IPS-18c (cell line): ENCODE measurements at regions not wholly inside any gene's neighbourhood (a gene's known extent, or its start where the extent isn't known, plus 50 kb on each side); places are given as distances from the start of the nearest gene placed in this dataset.

Experiments used
- H3K4me3 ChIP-seq: 2 replicates; pipeline ENCODE4 v1.7.0; 2013; ENCODE audit warnings: low read depth, mild to moderate bottlenecking, low read length, moderate library complexity; ENCODE audit not compliant: insufficient read depth
- H3K9me3 ChIP-seq: one replicate; pipeline ENCODE4 v1.6.1; 2013; ENCODE audit warnings: mild to moderate bottlenecking, low read length, moderate library complexity; ENCODE audit not compliant: control insufficient read depth, insufficient read depth

DNA sequence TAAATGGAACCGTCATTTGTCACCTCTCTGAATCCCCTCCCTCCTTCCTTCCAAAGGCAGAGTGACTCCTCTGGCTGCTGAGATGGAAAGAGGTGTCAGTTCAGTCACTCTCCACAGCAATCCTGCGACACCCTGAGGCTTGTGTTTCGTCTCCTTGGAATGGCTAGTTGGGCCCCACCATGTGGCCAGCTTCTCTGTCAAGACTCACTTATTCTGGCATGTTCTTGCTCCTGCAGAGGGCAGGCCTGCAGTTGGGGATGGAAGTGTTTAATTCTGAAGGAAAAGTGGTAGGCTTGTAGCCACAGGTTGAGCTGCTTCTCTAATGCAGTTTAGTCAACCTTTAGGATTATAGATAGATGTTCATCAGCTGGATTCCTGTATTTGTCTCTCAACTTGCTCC lies 149.6 kb downstream of the LMO4 start:
- Histone ChIP-seq H3K9me3 (no peaks in the 10 kb centered on the region), H3K4me3 (no peak overlapping the region)

DNA sequence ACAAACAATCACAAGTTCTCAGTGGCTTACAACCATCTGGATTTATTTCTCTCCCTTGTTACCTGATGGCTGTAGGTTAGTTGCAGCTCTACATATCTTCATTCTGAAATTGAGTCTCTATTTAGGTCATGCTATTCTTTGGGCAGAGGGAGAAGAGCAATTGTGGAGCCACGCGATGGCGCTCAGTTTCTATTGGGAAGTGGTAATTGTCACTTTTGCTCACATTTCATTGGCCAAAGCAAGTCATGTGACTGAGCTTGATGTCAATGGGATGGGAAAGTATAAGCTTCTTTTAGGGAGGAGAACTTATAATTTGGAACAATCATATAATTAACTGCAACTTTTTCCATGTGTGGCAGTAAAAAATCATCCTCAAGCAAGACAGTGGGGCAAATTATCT lies 166.5 kb downstream of the LMO4 start:
- Histone ChIP-seq H3K9me3 (no peaks in the 10 kb centered on the region), H3K4me3 (no peak overlapping the region)

DNA sequence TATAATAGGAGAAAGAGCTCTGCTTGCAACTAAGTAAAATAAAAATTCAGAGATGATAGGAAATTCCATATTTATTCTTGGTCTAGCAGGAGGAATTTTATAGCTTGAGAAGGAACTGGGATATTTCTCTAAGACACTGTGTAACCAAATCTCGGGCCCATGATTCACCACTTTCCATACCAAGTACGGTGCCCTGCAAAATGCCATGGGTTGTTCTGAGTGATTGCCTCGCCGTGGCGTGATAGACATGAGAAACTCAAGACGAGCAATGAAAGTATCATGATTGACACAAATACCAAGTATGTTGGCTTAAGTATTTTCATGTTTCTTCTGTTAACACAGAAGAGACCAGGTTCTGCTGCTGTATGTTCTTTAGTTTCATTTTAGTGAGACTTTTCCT lies 167.2 kb downstream of the LMO4 start:
- no peaks in the 10 kb centered on the region for H3K9me3 ChIP-seq
- H3K4me3 ChIP-seq: no peak overlapping the region

DNA sequence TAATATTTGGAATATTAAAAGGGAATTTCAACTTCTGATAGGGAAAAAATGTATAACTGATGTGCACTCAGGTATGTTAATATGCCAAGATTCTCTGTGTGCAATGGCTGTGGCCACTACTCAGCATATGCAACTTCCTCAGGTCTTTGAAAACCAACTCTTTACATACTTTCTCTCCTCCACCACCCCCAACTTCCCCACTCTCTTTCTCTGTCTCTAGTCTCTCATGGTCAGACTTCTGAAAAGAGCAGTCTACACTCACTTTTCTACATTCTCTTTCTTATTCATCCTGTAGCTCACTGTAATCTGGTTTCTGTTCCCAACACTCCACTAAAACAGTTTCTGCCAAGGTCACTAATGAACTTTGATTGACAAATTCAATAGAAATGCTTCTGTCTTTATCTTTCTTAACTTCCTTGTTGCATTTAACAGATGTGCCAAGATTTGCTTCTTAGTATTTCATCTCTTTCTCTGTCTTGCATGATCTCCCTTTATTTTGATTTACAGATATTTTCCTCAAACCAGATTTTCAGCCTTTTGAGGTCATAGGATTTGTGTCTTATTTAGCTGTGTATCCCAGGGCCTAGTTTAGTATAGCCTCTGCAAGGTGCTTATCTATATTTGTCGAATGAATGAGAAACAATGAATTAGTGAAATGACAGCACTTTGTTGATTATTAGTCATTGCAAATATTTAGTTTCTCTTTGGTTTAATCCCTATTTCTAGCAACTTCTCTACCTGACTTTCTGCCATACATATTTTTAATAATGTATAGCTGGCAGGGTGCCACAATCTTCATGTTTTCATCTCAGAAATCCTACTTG lies 168.9 kb downstream of the LMO4 start:
- H3K9me3 ChIP-seq: no peaks in the 10 kb centered on the region
- no peak overlapping the region for H3K4me3 ChIP-seq

DNA sequence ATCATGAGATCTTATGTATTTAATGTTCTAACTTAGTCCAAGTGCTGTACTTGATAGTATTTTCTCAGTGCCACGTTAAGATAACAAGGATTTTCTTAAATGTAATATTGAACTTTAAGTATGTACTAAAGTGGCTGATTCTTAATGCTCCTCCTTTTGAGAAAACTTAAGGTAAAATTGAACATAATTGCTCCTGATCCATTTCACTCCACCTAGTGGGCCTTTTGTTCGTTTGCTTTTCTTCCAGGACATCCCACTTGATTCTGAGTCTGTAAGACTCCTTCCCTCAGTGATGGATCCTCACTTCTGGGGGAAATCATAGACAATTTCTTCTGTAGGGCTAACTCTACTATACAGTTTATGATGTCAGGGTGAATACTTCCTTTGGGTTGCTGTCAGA lies 173.1 kb downstream of the LMO4 start:
- no peaks in the 10 kb centered on the region for H3K9me3 ChIP-seq

DNA sequence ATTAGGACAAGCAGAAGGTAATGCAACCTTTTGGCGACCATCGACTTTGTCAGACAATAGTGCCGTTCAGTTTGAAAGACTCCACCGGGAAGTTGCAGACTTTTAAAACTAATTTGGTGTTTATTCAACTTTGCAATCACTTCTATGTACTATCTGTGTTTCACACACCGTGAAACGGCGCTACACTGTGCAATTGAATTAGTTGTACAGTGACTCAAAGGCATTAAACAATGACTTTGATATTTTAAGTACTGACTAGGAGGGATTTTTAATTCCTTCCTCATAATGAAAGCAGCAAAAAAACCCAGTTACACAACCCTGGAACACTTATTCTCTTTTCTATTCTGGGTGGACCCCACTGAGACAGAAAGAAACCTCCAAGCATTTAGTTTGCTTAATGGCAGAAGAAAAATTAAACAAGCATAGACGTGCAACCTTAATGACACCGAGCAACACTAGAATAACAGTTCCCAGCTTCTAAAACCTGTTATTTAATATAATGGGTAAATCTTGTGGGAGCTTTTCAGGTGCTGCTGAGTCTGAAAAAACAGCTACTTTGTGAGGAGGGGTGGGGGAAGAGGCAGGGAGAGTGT lies 176.8 kb downstream of the LMO4 start:
- Histone ChIP-seq H3K9me3 (no peaks in the 10 kb centered on the region), H3K4me3 (no peak overlapping the region)

More for the DNA sequence above, 173.1 kb downstream of the LMO4 start:
- no peak overlapping the region for H3K4me3 ChIP-seq

GRCh38 chr1:87506147-87506546 lies 177.5 kb downstream of the LMO4 start:
- no peaks in the 10 kb centered on the region for H3K9me3 ChIP-seq
- H3K4me3 ChIP-seq: no peak overlapping the region

DNA sequence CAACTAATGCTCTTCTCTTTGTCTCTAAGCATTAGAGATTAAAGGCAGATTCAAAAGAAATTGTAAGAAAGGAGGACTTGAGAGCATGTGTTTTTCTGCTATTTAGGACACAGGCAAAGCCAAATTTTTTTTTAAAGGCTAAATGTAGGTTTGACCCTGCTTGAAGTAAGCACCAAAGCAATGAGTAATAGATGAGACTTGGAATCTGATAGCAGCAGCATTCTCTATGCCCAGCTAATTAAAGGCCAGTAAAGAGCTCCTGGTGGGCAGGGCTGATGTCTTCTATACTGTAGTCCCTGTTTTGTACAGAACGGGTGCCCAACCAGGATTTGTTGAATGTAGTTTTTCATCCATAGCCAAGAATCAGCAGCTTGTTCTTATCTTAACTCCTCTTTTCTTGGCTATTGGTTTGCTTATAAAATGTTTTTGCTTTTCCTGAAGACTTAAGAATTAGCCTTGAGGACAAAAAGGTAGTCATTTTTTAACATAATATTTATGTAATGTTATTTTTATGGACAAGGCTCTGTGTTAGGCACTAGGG lies 179.6 kb downstream of the LMO4 start:
- H3K9me3 ChIP-seq: no peaks in the 10 kb centered on the region
- no peak overlapping the region for H3K4me3 ChIP-seq

- Histone ChIP-seq H3K4me3 (no peak overlapping the region), H3K9me3 (no peaks in the 10 kb centered on the region)
Observed at GRCh38 chr1:87510540-87510939, 181.9 kb downstream of the LMO4 start.

DNA sequence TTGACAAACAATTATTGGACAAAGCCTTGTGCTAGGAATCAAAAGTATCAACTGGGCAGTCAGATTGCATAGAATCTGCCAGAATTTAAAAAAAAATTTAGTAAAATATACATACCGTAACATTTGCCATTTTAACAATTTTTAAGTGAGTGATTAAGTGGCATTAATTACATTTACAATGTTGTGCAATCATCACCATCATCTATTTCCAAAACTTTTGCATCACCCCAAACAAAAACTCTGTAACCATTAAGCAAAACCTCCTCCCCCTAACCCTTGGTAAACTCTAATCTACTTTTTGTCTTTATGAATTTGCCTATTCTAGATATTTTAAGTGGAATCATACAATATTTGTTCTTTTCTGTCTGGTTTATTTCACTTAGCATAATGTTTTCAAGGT lies 182.8 kb downstream of the LMO4 start:
- no peaks in the 10 kb centered on the region for H3K9me3 ChIP-seq
- no peak overlapping the region for H3K4me3 ChIP-seq

GRCh38 chr1:87512431-87512830 lies 183.8 kb downstream of the LMO4 start:
- H3K4me3 ChIP-seq: no peak overlapping the region
- H3K9me3 ChIP-seq: no peaks in the 10 kb centered on the region

DNA sequence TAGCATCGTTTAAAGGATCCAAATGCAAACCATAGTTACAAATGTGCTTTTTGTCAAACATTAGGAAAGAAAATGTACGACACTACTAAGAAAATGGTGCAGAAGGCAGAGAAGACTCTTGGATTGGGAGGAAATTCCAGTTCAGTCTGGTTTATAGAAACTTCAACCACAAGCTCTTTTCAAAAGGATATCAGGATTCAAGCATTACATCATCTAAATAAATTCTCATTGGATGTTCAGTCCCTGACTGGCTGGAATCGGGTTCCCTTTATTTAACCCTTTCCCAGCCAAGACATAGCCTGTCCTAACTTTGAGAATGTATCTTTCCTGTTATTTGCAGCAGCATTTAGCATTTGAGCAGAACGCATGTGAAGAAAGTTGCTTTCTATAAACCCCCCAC lies 184.6 kb downstream of the LMO4 start:
- no peaks in the 10 kb centered on the region for H3K9me3 ChIP-seq
- no peak overlapping the region for H3K4me3 ChIP-seq

GRCh38 chr1:87513966-87514660 lies 185.4 kb downstream of the LMO4 start:
- Histone ChIP-seq H3K9me3 (no peaks in the 10 kb centered on the region), H3K4me3 (no peak overlapping the region)

- Histone ChIP-seq H3K4me3 (no peak overlapping the region), H3K9me3 (no peaks in the 10 kb centered on the region)
Observed at GRCh38 chr1:87515781-87516180, 187.1 kb downstream of the LMO4 start.

DNA sequence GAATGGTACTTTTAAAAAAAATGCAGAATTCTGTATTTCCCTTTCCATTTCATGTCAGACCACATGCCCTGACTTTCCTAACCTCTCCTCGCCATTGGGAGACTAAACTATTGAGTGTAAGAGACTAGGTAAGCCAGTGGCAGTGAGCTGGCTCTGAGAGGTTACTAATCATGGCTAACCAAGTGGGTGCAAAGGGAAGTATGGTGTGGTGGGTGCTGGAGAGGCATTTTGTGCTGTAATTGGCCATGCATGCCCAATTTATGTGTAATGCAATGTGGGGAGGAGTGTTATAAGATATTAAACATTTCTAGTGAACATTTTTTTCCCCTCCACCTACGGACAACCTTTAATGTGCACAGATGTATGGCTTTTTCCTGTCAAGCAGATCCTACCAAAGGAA lies 190.1 kb downstream of the LMO4 start:
- H3K9me3 ChIP-seq: no peaks in the 10 kb centered on the region
- no peak overlapping the region for H3K4me3 ChIP-seq

GRCh38 chr1:87521452-87521851 lies 192.8 kb downstream of the LMO4 start:
- Histone ChIP-seq H3K4me3 (no peak overlapping the region), H3K9me3 (no peaks in the 10 kb centered on the region)

DNA sequence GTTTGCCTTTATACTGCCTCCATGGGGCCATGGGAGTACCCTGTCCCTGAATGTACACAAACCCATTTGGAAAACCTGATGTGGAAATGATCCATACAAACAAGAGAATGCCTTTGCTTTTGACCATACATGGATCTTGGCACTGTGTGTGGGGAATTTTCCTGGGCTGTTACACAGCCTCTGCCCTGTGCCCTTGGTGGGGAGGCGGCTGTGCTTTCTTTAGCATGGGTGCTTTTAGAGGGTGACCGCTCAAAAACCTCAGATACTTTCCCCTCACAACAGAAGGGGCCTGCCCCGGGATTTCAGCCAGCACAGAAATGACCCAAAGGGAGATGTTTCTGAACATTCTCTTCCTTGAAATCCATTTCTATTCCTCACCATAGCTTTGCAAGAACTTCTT lies 194.8 kb downstream of the LMO4 start:
- Histone ChIP-seq H3K4me3 (no peak overlapping the region), H3K9me3 (no peaks in the 10 kb centered on the region)
